ENCODE measurements at regions not wholly inside any gene's neighbourhood (a gene's known extent, or its start where the extent isn't known, plus 50 kb on each side); places are given as distances from the start of the nearest gene placed in this dataset.

- no peak for TF ChIP-seq CTCF (conservative IDR thresholded peaks at IDR 0.05; ENCODE audit: low read depth, low read length)
- no peak for TF ChIP-seq EZH2 (IDR thresholded peaks at IDR 0.05; ENCODE audit: low read length, unreplicated experiment)
Observed at GRCh38 chr1:62380181-62380580, 56.7 kb upstream of the USP1 start.

Measured in PC-3 (cell line).